Midbrain (tissue), 1 donor: ENCODE measurements at regions not wholly inside any gene's neighbourhood (a gene's known extent, or its start where the extent isn't known, plus 50 kb on each side); places are given as distances from the start of the nearest gene placed in this dataset.

Experiments
- DNase-seq: peaks from one replicate; lab custom pipeline; 2025; lab: John Stamatoyannopoulos, UW

DNA sequence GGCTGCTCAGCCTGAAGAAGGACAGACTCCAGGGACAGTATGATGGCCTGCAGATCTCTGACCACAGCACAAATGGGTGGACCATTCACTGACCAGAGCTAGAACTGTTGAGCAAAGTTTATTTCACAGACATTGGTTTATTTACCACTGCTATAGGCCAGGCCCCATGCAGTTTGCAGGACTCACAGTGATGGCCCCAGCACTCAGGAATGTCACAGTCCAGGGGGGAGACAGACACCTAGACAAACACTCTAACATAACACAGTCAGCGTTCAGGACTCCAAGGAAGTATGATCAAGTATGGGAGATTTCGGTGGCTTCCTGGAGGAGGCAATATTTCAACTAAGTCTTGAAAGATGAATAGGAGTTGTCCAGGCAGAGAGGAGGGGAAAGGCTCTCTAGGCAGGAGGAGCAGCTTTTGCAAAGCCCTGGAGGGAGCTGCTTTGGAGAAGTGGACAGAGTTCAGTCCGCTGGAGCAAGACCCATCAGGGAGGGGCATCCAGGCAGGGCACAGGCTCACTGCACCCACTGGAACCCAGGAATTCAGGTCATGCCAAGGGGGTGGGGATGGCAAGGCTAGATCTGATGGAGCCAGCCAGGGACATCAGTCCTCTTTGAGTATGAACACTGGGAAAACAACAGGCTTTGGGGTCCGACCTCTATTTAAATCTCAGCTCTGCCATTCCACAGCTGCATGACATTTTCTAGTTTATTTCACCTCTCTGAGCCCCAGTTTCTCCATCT, 454.3 kb downstream of the MATN1 start:
- no peak for DNase-seq

- no peak for DNase-seq
Measured at GRCh38 chr1:30267856-30268255, 455.5 kb downstream of the MATN1 start.

GRCh38 chr1:30267046-30267445, 456.3 kb downstream of the MATN1 start:
- DNase-seq = no peak

DNA sequence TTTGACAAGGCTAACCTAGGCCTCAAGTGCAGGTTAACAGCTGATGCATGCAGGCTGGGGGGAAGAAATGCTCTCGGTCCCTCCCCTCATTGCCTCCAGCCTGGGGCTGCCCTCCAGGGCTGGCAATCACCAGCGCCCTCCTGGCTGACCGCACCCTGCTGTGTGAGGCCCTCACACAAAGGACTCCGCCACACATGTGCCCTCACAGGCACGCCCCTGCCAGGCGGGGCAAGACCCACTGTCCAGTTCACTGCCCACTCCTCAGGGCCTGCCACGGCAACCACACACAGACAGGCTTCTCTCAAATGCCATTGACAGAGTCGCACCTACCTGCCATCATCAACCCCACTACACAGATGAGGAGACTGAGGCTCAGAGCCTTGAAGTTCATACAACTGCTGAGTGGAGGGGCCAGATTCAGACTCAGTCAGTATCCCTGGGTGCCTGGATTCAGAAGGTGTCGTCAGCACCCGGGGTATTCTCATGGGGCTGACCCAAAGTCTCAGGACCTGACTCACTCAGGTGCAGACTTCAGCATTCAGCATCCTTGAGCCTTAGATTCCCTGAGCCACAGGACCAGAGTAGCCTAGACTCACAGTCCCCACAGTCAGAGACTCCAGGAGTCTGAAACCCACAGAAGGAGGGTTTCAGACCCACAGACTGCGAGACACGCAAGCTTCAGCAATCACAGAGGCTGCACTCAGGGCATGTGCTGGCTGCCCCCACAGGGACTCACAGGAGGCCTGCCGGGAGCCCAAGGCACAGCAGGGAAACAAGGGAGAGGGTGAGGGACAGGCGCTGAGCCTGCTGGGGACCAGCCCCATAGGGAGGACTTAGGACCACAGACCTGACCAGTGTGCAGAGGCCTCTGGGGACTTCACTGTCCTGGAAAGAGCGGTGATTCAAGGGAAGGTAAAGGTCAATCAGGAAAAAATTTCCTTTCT, 458.0 kb downstream of the MATN1 start:
- no peak for DNase-seq

DNA sequence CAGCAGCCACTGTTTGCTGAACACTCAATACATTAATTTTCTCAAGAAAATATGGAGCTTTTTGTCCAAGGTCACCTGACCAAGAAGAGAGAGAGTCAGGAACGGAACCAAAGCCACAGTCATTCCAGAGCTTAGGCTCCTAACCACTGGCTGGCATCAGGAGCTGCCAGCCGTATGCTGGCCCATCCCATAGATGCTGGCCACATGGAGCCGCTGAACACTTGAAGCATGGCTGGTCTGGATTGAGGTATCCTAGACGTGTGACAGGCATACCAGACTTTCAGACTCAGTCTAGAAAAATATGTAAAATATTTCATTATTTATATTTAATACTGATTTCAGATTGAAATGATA, 458.7 kb downstream of the MATN1 start:
- no peak for DNase-seq

GRCh38 chr1:30263888-30264671, 459.3 kb downstream of the MATN1 start:
- DNase-seq = no peak

DNA sequence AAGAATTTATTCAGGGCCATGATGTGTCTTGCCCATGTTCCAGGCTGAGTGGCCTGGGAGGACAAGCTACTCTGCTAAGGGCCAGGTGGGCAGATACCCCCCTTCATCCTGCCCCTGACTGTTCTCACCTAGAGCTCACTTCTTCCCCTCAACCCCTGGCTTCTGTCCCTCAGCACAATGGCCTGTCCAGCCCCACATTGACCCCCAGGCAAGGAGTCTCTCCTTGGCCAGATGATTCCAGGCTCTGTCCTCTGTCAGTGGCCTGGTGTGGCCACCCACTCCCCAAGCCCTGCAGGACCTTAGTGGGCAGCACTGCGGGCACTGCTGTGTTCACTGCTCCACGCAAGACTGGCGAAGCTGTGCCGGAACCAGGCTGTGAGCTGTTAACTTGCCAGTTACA, 460.0 kb downstream of the MATN1 start:
- no peak for DNase-seq

DNA sequence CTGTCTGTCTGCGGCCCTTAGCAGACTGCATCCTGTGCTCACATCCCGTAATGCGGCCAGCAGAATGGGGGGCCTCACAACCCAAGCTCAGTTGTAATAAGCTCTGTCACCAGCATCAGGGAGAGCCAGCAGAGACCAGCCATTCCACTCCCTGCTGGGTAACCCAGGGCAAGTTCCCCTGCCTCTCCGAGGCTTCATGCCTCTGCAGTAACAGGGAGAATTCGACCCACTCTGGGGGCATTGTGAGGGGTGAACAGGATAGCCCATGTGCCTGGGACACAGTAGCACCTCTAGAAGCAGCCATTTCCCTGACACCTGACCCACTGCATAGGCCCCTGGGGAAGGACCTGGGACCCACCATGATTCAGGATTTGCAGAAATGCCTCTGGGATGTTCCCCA, 461.2 kb downstream of the MATN1 start:
- DNase-seq = no peak

DNA sequence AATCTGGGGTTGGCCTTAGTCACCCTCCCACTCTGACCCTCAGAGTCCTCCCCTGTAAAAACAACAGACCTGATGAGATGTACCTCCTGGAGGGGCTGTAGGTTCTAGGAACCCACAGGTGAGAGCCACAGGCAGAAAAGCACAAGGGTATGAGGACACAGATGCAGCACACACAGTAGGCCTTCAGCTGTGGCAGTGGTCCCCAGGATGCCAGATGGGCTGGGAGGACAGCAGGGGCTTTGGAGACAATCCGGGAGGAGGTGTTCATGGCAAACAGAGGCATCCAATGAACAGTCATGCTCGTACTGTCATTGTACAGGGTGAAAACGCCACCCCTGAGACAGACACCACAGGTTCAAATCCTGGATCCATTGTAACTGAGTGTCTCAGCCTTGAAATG, 463.1 kb downstream of the MATN1 start:
- DNase-seq = no peak

DNA sequence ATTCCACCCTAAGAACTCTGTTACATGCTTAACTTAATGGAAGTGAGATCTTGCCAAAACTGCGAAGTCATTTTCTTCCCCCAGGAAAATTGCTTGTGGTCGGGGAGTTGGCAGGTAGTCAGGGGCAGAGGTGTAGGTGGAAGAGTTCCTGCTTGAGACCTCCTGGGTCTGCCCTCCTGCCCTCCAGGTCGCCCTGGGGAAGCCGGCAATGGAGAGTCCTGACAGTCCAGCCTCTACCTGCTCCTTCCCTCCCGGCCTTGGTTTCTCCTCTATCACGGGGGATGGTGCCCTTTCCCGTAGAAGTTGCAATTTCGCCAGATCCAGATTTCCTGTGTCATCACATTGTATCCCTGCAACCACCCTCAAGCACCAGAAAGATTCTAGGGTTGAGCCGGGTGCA, 463.8 kb downstream of the MATN1 start:
- no peak for DNase-seq

DNA sequence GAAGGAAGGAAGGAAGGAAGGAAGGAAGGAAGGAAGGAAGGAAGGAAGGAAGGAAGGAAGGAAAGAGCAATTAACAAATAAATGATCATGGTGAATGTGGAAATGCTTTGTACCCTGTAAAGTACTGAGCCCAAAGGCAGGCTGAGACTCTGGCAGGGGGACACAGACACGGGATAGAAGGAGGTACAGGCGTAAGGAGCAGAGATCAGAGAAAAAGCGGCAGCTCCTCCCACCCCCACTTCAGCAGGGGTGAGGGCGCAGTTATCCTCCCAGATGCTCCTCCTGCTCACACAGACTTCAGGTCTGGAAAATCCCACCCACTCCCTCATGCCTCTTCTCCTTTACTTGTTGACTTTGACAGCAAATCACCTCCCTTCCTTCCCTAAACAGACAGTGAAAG, 464.5 kb downstream of the MATN1 start:
- no peak for DNase-seq

DNA sequence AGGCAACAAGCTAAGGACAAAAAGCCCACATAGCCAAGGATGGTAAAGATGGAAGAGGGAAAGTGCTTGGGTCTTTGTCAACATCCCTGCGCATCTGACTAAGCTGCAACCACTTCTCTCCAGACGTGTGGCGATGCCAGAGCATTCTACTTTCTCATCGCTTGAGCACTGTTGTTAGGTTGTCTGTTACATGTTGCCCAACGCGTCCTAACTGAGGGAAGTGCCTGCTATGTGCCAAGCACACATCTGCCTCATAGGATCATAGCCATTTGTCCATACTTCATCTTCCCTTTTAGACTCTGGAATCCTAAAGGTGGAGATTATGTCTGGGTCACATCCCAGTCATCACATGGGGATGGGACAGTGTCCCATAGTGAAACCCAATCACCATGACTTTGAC, 464.9 kb downstream of the MATN1 start:
- DNase-seq = no peak

- DNase-seq = no peak
Measured at GRCh38 chr1:30257742-30258380, 465.5 kb downstream of the MATN1 start.

- no peak for DNase-seq
Measured at GRCh38 chr1:30257322-30257721, 466.1 kb downstream of the MATN1 start.

DNA sequence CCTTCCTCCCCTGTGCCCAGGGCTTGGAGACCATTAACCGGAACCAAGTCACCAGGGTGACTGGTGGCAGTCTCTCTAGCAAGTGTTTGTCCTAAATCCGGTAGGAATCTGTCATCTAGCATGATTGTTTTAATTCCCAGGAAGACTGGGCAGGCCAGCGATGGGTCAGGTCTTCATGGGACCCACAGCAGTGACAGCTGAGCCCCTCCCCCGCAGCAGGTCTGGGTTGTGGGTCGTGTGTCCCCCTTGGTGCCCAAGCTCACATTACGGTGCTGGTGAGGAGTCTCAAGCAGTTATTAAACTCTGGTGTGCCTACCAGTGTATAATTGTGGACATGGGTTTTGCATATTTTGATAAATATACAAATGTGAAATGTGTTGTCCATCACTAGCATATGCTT, 466.5 kb downstream of the MATN1 start:
- no peak for DNase-seq

GRCh38 chr1:30255111-30255724, 468.2 kb downstream of the MATN1 start:
- no peak for DNase-seq

DNA sequence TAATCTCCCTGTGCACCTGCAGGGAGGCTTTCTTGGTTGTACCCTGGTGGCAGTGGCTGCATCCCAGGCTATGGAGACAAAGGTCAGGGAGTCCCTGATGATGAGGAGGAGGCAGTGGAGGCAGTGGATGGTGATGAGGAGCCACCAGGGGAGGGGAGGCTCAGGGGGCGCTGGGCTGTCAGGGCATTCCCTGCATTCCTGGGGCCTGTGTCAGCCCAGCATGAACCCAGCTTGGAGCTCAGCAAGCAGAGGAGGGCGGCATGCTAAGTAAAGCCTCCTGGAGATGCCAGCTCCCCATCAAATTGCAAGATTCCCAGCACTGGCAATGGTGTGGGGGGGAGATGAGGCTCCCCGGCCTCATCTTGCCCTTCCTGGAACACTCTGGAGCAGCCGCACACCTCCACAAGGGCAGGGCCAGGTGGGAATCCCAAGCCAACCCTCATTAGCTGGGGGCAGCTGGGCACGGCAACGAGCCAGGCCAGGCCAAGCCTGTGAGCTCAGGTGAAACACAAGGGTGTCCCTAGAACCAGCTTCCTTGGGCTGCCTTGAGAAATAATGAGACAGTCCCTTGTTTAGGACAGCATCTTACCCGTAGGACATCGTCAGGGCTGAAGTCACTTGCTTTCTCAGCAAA, 469.5 kb downstream of the MATN1 start:
- DNase-seq = no peak

DNA sequence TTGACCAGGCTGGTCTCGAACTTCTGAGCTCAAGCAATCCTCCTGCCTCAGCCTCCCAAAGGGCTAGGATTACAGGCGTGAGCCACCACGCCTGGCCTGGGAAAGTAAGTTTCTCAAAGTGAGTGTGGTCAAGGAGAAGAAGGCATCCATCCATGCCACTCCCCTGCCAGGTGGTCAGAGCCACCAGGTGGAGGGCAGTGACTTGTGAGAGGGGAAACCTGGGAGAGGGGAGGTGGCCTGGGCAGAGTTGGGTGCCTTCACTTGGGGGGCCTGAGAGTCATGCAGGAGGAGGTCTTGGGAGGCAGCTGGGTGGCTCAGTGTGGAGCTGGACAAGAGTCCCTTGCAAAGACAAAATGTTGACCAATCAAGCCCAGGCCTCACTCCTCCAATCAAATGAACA, 470.0 kb downstream of the MATN1 start:
- DNase-seq = no peak

DNA sequence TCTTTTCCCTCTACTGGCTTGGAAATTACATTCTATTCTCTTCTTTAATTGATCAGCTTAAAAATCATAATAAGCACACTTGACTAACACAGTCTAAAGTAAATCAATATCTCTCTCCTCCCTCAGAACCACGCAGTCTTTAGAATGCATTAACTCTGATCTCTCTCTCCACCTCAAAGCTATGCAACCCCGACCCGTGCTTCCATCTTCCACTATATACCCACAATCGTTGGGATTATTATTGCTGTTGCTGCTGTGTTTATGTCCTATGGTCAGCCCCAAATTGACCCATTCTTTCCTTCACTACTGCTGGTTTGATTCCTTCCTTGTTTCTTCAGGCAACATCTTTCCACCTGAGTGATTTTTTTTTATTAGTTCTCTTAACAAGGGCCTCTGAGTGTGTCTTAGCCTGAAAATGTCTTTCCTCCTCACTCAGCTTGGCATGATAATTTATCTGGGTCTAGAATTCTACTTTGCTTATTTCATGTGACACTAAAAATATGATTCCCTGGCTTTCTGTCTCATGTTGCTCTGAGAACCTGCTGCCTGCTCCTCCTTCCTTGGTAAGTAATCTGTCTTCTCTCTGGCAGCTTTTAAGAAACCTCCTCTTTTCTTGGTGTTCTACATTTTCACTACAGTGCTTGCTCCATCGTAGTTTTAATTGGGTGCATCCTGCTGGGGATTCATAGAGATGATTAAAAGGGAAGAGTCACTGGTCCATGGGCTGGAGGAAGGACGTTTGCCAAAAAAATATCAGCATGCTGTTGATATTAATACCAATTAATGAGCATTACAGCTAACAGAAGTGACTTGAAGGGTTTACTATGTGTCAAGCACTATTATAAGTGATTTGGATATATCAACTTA, 472.2 kb downstream of the MATN1 start:
- DNase-seq = no peak

DNA sequence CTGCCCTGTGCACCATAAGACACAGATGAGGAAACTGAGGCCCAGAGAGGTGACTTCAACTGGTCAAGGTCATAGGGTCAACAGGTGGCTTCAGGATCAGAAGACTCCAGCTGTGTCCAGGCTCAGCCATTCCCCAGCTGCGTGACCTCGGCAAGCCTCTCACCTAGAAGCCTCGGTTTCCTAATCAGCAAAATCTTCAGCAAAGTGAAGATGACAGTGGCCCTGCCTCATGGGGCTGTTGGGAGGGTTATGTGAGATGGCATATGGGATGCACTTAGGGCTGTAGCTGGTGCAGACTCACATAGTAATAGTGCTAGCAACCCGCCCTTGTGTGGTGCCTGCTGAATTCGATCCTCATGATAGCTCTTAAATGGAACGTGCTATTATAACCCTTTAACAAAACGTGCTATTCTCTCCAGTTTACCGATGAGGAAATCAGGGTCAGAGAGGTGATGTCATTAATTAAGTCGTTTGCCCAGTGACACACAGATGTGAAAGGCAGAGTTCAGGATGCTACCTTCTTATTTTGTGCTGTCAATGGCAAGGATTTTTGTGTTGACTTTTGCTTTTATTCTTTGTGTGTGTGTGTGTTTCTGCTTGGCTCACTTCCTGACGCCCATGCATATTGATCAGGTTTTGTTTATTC, 472.9 kb downstream of the MATN1 start:
- DNase-seq = no peak
